Osteocyte (in vitro differentiated cells): ENCODE measurements at regions not wholly inside any gene's neighbourhood (a gene's known extent, or its start where the extent isn't known, plus 50 kb on each side); places are given as distances from the start of the nearest gene placed in this dataset.

Experiments used
- DNase-seq: peaks from one replicate; pipeline ENCODE4 v3.0.0; 2021; ENCODE audit warnings: mixed read lengths; ENCODE audit not compliant: unreplicated experiment; ENCODE audit errors: extremely low spot score
- H3K27ac Mint-ChIP-seq: one replicate; pipeline ENCODE4 v1.8.0; 2021; ENCODE audit warnings: mild to moderate bottlenecking, mixed read lengths; ENCODE audit not compliant: unreplicated experiment
- H3K27me3 Mint-ChIP-seq: one replicate; pipeline ENCODE4 v1.8.0; 2021; ENCODE audit warnings: mixed read lengths; ENCODE audit not compliant: unreplicated experiment
- H3K36me3 Mint-ChIP-seq: one replicate; pipeline ENCODE4 v1.8.0; 2021; ENCODE audit warnings: mixed read lengths; ENCODE audit not compliant: unreplicated experiment
- H3K4me1 Mint-ChIP-seq: one replicate; pipeline ENCODE4 v1.8.0; 2021; ENCODE audit warnings: mixed read lengths; ENCODE audit not compliant: unreplicated experiment
- H3K4me3 Mint-ChIP-seq: one replicate; pipeline ENCODE4 v1.8.0; 2021; ENCODE audit warnings: mild to moderate bottlenecking, moderate library complexity, mixed read lengths; ENCODE audit not compliant: unreplicated experiment
- H3K9me3 Mint-ChIP-seq: one replicate; pipeline ENCODE4 v1.8.0; 2021; ENCODE audit warnings: mixed read lengths; ENCODE audit not compliant: unreplicated experiment
- CTCF ChIP-seq: fragments of 200-600 bp; sonication (generic); IDR thresholded peaks from 2 replicates; pipeline ENCODE4 v1.5.0; 2021; ENCODE audit warnings: antibody characterized with exemption, mild to moderate bottlenecking, moderate library complexity

- Mint-ChIP-seq H3K4me3 (no peak overlapping the region), H3K27me3 (no peaks in the 10 kb centered on the region), H3K9me3 (no peaks in the 10 kb centered on the region), H3K27ac (no peak overlapping the region), H3K4me1 (peaks cover 5% of the 10 kb centered on the region), H3K36me3 (no peaks in the 10 kb centered on the region)
- DNase-seq = no peak
- TF ChIP-seq CTCF = no peak
Measured at GRCh38 chr15:101573951-101574350, 78.2 kb downstream of the TM2D3 start.

- Mint-ChIP-seq H3K27me3 (no peaks in the 10 kb centered on the region), H3K9me3 (no peaks in the 10 kb centered on the region), H3K4me3 (no peak overlapping the region), H3K27ac (no peak overlapping the region), H3K4me1 (peaks cover 14% of the 10 kb centered on the region), H3K36me3 (no peaks in the 10 kb centered on the region)
- DNase-seq = no peak
- no peak for TF ChIP-seq CTCF
Measured at GRCh38 chr15:101570241-101570640, 80.7 kb upstream of the PCSK6 start.

- peaks cover 11% of the 10 kb centered on the region for H3K4me1 Mint-ChIP-seq
- DNase-seq = no peak
Measured at GRCh38 chr15:101568821-101569555, 79.5 kb upstream of the PCSK6 start.

DNA sequence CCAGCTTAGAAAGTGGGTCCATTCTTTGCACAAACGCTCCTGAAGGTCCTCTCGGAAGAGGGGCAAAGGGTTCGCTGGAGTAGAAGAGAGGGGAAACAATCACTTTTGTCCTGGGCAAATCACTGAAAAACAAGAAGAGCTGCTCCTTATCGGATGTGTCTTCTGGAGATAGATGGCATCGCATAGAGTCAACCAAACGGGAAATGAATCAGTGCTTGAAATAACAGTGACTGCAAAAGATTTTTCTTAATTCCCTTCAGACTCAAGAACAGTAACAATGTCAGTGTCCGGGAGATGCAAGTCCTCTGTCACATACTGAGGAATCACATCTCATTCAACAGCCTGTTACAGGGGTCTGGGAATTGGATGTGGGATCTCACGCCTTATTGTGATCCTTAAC lies 78.8 kb upstream of the PCSK6 start:
- Mint-ChIP-seq H3K27ac (no peak overlapping the region), H3K36me3 (no peaks in the 10 kb centered on the region), H3K9me3 (no peaks in the 10 kb centered on the region), H3K27me3 (no peaks in the 10 kb centered on the region), H3K4me3 (no peak overlapping the region), H3K4me1 (peaks cover 11% of the 10 kb centered on the region)
- no peak for DNase-seq
- no peak for TF ChIP-seq CTCF

More at GRCh38 chr15:101568821-101569555, 79.5 kb upstream of the PCSK6 start:
- Mint-ChIP-seq H3K4me3 (no peak overlapping the region), H3K9me3 (no peaks in the 10 kb centered on the region), H3K27me3 (no peaks in the 10 kb centered on the region), H3K36me3 (no peaks in the 10 kb centered on the region), H3K27ac (no peak overlapping the region)
- TF ChIP-seq CTCF = no peak

- TF ChIP-seq CTCF = no peak
- Mint-ChIP-seq H3K36me3 (no peaks in the 10 kb centered on the region), H3K27ac (no peak overlapping the region), H3K9me3 (no peaks in the 10 kb centered on the region), H3K27me3 (no peaks in the 10 kb centered on the region), H3K4me3 (no peak overlapping the region), H3K4me1 (peaks cover 8% of the 10 kb centered on the region)
- DNase-seq = no peak
Measured at GRCh38 chr15:101566748-101567488, 77.4 kb upstream of the PCSK6 start.
